AG04450 (cell line): ENCODE measurements at regions not wholly inside any gene's neighbourhood (a gene's known extent, or its start where the extent isn't known, plus 50 kb on each side); places are given as distances from the start of the nearest gene placed in this dataset.

Experiments
- CTCF ChIA-PET: fragments of 300-600, 350-600 bp; formaldehyde crosslinking; extraction: SDS; loops from one replicate; lab custom pipeline; 2022; ENCODE audit warnings: antibody characterized with exemption, inconsistent platforms; lab: Charles Lee
- POLR2A ChIA-PET: fragments of 350-600 bp; formaldehyde crosslinking; extraction: SDS; loops from one replicate; lab custom pipeline; 2021; ENCODE audit warnings: antibody characterized with exemption, inconsistent platforms; lab: Yijun Ruan, JAX
- DNase-seq: peaks from one replicate; pipeline ENCODE4 v3.0.0-alpha.2; 2011; ENCODE audit warnings: low read depth, low spot score
- H3K27ac ChIP-seq: one replicate; pipeline ENCODE4 v1.5.1; 2012; ENCODE audit warnings: low read depth, low read length, control low read depth
- H3K27me3 ChIP-seq: one replicate; pipeline ENCODE4 v1.6.0; 2012; ENCODE audit warnings: low read length; ENCODE audit not compliant: control insufficient read depth, insufficient read depth
- H3K4me3 ChIP-seq: 2 replicates; pipeline ENCODE4 v1.5.1; 2011; ENCODE audit warnings: mild to moderate bottlenecking, low read depth, low read length, control low read depth
- H3K9me3 ChIP-seq: 2 replicates; pipeline ENCODE4 v1.5.1; 2012; ENCODE audit warnings: low read length; ENCODE audit not compliant: control insufficient read depth, insufficient read depth
- CTCF ChIP-seq: IDR thresholded peaks from 2 replicates; pipeline ENCODE4 v1.5.1; 2011; ENCODE audit warnings: low read depth, low read length, control low read depth, inconsistent platforms

- POLR2A ChIA-PET: no interaction called here
- Histone ChIP-seq H3K27ac (no peak overlapping the region), H3K27me3 (no peaks in the 10 kb centered on the region), H3K9me3 (no peaks in the 10 kb centered on the region), H3K4me3 (no peak overlapping the region)
- TF ChIP-seq CTCF: no peak
- no peak for DNase-seq
- CTCF ChIA-PET: no interaction called here
Observed at GRCh38 chr12:67578976-67579661, 69.4 kb upstream of the DYRK2 start.

- DNase-seq: no peak
- Histone ChIP-seq H3K9me3 (no peaks in the 10 kb centered on the region), H3K27ac (no peak overlapping the region), H3K27me3 (no peaks in the 10 kb centered on the region), H3K4me3 (no peak overlapping the region)
- TF ChIP-seq CTCF: no peak
- ChIA-PET CTCF (no interaction called here), POLR2A (no interaction called here)
Observed at GRCh38 chr12:67579662-67580003, 68.9 kb upstream of the DYRK2 start.

GRCh38 chr12:67582238-67582834, 66.2 kb upstream of the DYRK2 start:
- Histone ChIP-seq H3K27ac (no peak overlapping the region), H3K4me3 (no peak overlapping the region), H3K9me3 (no peaks in the 10 kb centered on the region), H3K27me3 (no peaks in the 10 kb centered on the region)
- DNase-seq: no peak
- CTCF ChIA-PET: no interaction called here
- POLR2A ChIA-PET: no interaction called here
- no peak for TF ChIP-seq CTCF

- Histone ChIP-seq H3K27me3 (no peaks in the 10 kb centered on the region), H3K4me3 (no peak overlapping the region), H3K9me3 (no peaks in the 10 kb centered on the region), H3K27ac (no peak overlapping the region)
- DNase-seq: no peak
- ChIA-PET CTCF (no interaction called here), POLR2A (no interaction called here)
- no peak for TF ChIP-seq CTCF
Observed at GRCh38 chr12:67582844-67583243, 65.7 kb upstream of the DYRK2 start.

DNA sequence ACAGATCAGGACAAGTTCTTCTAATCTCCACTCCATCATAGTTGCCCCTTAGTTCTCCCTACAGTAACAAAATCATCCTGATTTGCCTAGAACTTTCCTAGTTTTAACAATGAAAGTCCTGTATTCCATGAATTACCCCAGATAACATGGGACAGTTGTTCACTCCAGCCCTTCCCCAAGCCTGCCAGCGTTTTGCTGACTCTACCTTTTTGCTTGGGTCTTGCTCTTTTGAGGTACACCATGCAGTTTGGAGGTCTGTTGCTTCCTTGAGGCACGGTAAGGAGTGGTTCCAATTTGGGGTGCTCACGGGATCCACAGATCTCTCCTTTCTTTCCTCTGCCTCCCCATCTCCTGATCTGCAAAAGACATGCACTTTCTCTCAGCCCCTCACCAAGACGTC, 61.6 kb upstream of the DYRK2 start:
- DNase-seq: no peak
- POLR2A ChIA-PET: no interaction called here
- CTCF ChIA-PET: no interaction called here
- Histone ChIP-seq H3K9me3 (no peaks in the 10 kb centered on the region), H3K27ac (no peak overlapping the region), H3K27me3 (no peaks in the 10 kb centered on the region), H3K4me3 (no peak overlapping the region)
- no peak for TF ChIP-seq CTCF
